ENCODE measurements at regions not wholly inside any gene's neighbourhood (a gene's known extent, or its start where the extent isn't known, plus 50 kb on each side); places are given as distances from the start of the nearest gene placed in this dataset.

- no peak for TF ChIP-seq CTCF (IDR thresholded peaks at IDR 0.05; ENCODE audit: insufficient read depth, low read length, severe bottlenecking)
- H3K36me3 ChIP-seq (ENCODE audit: control insufficient read depth, insufficient read depth, low read length): no peaks in the 10 kb centered on the region
- H3K27me3 ChIP-seq (ENCODE audit: control insufficient read depth, insufficient read depth, low read length): peaks cover 1% of the 10 kb centered on the region
- FAIRE-seq (no peak), DNase-seq (ENCODE audit: low read depth) (no peak)
- no peak overlapping the region for H3K4me3 ChIP-seq (ENCODE audit: low read depth, low read length)
Observed at GRCh38 chr6:119521251-119521650, 171.7 kb upstream of the MAN1A1 start.

GRCh38 chr6:119517428-119517827 lies 167.9 kb upstream of the MAN1A1 start:
- H3K27me3 ChIP-seq (ENCODE audit: control insufficient read depth, insufficient read depth, low read length): peaks cover 1% of the 10 kb centered on the region
- H3K36me3 ChIP-seq (ENCODE audit: control insufficient read depth, insufficient read depth, low read length): no peaks in the 10 kb centered on the region
- FAIRE-seq (no peak), DNase-seq (ENCODE audit: low read depth) (no peak)
- H3K4me3 ChIP-seq (ENCODE audit: low read depth, low read length): no peak overlapping the region
- TF ChIP-seq CTCF (IDR thresholded peaks at IDR 0.05; ENCODE audit: insufficient read depth, low read length, severe bottlenecking): no peak

- DNase-seq (ENCODE audit: low read depth) (no peak), FAIRE-seq (no peak)
- TF ChIP-seq CTCF (IDR thresholded peaks at IDR 0.05; ENCODE audit: insufficient read depth, low read length, severe bottlenecking): no peak
Observed at GRCh38 chr6:119514345-119514744, 164.8 kb upstream of the MAN1A1 start.

GRCh38 chr6:119511024-119511423 lies 161.5 kb upstream of the MAN1A1 start:
- no peak for TF ChIP-seq CTCF (IDR thresholded peaks at IDR 0.05; ENCODE audit: insufficient read depth, low read length, severe bottlenecking)
- FAIRE-seq: no peak
- no peaks in the 10 kb centered on the region for H3K27me3 ChIP-seq (ENCODE audit: control insufficient read depth, insufficient read depth, low read length)

More at GRCh38 chr6:119514345-119514744, 164.8 kb upstream of the MAN1A1 start:
- Histone ChIP-seq H3K27me3 (ENCODE audit: control insufficient read depth, insufficient read depth, low read length) (peaks cover 1% of the 10 kb centered on the region), H3K36me3 (ENCODE audit: control insufficient read depth, insufficient read depth, low read length) (no peaks in the 10 kb centered on the region), H3K4me3 (ENCODE audit: low read depth, low read length) (no peak overlapping the region)

GRCh38 chr6:119510246-119510645 lies 160.7 kb upstream of the MAN1A1 start:
- Histone ChIP-seq H3K4me3 (ENCODE audit: low read depth, low read length) (no peak overlapping the region), H3K36me3 (ENCODE audit: control insufficient read depth, insufficient read depth, low read length) (no peaks in the 10 kb centered on the region), H3K27me3 (ENCODE audit: control insufficient read depth, insufficient read depth, low read length) (no peaks in the 10 kb centered on the region)
- no peak for TF ChIP-seq CTCF (IDR thresholded peaks at IDR 0.05; ENCODE audit: insufficient read depth, low read length, severe bottlenecking)
- DNase-seq (ENCODE audit: low read depth) (no peak), FAIRE-seq (no peak)

More at GRCh38 chr6:119511024-119511423, 161.5 kb upstream of the MAN1A1 start:
- Histone ChIP-seq H3K4me3 (ENCODE audit: low read depth, low read length) (no peak overlapping the region), H3K36me3 (ENCODE audit: control insufficient read depth, insufficient read depth, low read length) (no peaks in the 10 kb centered on the region)
- DNase-seq (ENCODE audit: low read depth): no peak

GRCh38 chr6:119506631-119507174 lies 157.1 kb upstream of the MAN1A1 start:
- Histone ChIP-seq H3K4me3 (ENCODE audit: low read depth, low read length) (no peak overlapping the region), H3K27me3 (ENCODE audit: control insufficient read depth, insufficient read depth, low read length) (no peaks in the 10 kb centered on the region), H3K36me3 (ENCODE audit: control insufficient read depth, insufficient read depth, low read length) (no peaks in the 10 kb centered on the region)
- DNase-seq (ENCODE audit: low read depth) (no peak), FAIRE-seq (no peak)
- TF ChIP-seq CTCF (IDR thresholded peaks at IDR 0.05; ENCODE audit: insufficient read depth, low read length, severe bottlenecking): no peak

Measured in bronchial epithelial cell (primary cell).